ENCODE measurements at regions not wholly inside any gene's neighbourhood (a gene's known extent, or its start where the extent isn't known, plus 50 kb on each side); places are given as distances from the start of the nearest gene placed in this dataset.
A peak's percentile ranks its signal among the peaks of the same experiment; 100 is the strongest.

DNA sequence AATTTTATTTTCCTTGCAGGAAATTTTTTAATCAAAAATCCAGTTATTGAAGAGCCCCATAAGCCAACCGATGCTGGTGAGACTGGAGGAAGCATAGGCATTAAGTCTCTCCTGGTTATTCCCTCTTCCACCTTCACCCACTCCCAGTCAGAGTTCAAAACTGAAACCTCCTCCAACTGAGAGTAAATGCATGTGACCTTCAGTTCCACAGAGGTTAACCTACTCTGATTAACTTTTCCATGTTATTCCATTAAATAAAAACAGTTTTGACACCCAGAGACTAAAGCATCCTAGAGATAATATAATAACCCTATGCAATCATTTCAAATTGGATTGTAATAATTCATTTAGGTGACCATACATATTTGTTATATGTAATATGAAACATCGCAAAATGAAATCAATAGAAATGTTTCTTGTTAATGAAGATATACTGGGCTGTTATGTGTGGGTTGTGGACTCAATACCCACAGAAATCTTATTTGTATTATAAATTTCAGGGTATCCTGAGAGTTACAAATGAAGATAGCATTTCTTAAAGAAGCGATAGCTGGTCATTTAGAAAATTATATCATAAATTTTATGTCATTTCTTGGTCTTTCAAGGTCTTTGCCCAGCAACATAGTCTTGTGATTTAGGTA lies 376.5 kb downstream of the SETD4 start:
- no peak for DNase-seq

DNA sequence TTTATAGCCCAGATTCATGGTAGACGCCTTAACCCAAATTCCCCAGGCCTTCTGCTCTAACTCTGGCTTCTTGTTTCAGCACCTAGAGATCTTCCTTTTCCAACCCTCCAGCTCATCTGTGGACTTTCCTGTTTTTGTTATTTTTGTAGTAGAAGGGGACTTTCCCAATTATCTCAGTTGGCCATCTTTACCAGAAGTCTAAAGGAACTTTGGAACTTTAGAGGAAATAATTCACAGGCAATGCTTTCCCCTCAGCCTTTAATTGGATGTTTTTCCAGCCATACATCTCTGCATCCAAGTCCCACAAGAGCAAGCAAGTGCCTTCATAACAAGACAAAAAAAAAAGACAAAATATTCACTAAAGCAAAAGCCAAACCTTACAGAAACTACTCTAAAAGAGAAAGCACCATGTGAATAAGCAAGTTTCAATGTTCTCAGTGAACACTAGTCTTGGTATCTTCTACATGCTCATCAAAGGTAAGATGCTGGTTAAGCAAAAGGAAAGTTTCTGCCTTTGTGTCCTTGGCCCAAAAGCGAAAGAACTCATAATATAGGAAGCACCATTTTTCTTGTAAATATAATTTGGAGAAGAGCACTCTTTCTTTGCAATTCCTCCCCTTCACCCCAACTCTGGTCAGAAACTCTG lies 377.3 kb downstream of the SETD4 start:
- DNase-seq = no peak

- no peak for DNase-seq
These were observed 378.4 kb downstream of the SETD4 start for GRCh38 chr21:35681946-35682345.

GRCh38 chr21:35679076-35679475 lies 381.2 kb downstream of the SETD4 start:
- no peak for DNase-seq

GRCh38 chr21:35678393-35678792 lies 381.9 kb downstream of the SETD4 start:
- no peak for DNase-seq

GRCh38 chr21:35677298-35677841 lies 383.0 kb downstream of the SETD4 start:
- DNase-seq = no peak

DNA sequence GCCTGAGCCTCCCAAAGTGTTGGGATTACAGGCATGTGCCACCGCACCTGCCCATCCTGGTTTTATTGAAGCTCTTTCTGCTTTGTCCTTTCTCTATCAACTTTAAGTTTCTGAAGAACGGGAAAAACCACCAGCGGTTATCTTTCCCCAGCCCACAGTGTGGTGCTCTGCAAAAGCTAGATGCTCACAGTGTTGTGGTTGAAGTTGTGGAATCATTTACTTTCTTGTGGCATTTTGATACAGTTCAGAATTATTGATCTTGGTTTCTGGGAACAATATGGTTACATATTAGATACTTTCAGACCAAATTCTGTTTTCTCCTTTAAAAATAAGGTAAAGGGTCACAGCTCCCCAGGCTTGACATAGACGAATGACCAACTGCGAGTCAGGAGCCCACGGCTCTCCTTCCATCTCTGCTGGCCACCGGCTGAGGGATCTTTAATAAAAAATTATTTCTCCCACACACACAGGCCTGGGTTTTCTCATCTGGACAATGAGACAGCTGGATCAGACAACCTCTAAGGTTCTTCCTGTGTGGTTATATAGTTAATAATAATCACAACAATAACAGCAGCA lies 385.3 kb downstream of the SETD4 start:
- DNase-seq = no peak

DNA sequence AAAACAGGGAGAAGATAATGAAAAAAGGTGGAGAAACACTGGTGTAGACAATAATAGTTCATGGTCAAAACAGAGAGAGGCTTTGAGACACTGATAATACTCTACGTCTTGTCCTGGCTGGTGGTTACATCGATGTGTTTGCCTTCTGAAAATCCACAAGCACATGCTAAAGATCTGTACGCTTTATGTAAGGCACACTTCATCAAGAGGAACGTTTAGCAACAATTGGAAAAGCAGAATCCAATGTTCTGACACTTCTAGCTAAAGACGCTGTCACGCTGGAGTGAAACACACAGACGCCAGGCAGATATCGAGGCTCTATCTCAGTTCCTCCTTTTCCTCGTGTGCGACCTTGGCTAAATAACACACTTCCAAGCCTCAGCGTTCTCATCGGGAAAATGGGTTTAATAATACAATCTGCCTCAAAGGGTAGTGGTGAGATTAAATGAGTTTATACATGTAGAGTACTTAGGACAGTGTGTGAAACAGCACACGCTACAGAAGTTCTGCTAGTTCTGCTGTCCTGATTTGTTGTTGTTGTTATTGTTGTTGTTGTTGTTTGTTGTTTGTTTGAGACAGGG lies 386.1 kb downstream of the SETD4 start:
- no peak for DNase-seq

DNA sequence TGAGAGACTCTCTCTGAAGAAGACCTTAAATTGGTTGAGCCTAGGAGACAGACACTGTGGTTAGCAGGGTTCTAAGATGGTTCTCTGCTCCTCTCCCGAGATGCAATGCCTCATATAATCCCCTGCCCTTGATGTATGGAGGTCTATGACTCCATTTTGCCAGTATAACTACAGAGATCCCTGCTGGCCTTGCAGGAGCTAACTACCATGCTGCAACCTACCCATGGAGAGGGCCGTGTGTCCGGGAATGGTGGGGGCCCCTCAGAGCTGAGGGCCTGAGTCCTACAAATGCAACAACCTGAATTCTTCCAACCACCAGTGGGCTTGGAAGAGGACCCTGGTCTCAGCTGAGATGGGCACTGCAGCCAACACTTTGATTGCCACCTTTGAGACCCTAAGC lies 388.0 kb downstream of the SETD4 start:
- no peak for DNase-seq

GRCh38 chr21:35664683-35665082 lies 395.6 kb downstream of the SETD4 start:
- DNase-seq = peak in 3 of 4 experiments; percentile 6 to 19 (median 17)

DNA sequence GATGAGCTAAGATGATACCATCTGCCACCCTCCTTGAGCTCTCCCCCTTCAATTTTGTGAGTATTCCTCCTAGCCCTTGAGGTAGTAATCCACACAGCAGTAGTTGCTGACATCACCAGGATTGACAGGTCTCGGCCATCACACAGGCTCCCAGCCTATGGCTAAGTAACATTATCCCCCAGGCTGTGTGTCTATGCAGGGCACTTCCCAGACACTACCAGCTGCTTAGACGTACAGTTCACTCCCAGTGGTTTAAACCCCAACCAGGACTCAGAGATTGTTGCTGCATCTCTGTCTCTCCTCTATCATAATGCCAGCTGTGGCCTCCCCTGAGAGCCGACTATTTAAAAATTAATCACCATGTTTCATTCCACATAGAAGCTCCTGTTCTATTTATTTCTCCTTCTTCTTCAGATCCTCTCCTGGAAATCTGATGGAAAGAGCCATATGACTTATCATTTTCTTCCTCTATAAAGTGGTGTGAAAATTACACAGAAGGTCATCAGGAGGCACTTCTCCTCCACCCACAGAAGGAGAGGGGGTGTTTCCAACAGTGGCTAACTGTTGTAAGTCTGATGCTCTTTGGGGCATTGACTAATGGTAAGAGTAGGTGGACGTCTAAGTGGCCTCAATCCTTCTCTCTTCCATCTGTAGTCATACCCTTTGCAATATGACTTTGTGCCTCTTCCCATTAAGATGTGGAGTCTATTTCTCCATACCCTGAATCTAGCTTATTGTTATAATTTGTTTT lies 396.3 kb downstream of the SETD4 start:
- peak; percentile 67 to 91 (median 82) for DNase-seq

GRCh38 chr21:35658242-35658641 lies 402.1 kb downstream of the SETD4 start:
- peak; percentile 72 to 87 (median 82) for DNase-seq

DNA sequence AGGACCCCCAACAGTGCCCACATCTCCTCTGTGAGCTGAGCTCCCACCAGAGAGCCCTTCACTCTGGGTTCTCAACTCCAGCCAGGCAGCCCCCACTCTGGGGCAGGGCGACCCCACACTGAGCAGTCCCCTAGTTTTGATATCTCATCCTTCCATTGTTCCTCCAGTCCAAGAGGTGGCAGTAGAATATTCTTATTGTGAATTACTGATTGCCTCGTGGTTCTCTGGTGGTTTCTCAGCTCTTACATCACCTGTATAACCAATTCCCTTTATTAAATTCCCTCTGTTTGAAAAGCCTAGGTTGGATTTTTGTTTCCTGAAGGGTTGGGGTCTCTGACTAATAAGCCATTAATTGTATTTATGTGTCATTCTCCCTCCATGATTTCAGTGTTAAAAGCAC lies 407.5 kb downstream of the SETD4 start:
- DNase-seq = peak in 2 of 4 experiments; percentile 22 to 31

DNA sequence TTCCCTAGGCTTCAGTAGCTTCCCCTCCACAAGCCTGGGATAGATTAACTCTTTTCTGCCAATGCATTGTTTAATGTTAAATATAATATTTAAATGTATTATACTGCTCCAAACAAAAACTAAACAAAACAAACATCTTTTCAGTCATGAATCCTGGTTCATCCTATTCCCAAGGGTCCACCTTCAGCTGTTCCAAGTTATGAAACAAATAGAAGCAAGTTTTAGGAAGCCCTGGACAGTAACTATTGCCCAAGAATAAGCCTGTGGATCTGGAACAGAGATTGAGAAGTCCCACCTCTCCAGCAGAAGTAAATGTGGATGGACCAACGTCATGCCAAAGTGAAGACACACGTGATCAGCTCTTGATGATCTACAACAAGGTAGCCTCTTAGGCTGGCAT lies 408.1 kb downstream of the SETD4 start:
- no peak for DNase-seq

- DNase-seq = no peak
These were observed 409.1 kb downstream of the SETD4 start for GRCh38 chr21:35651196-35651595.

GRCh38 chr21:35649186-35649585 lies 411.1 kb downstream of the SETD4 start:
- no peak for DNase-seq

GRCh38 chr21:35648512-35648911 lies 411.8 kb downstream of the SETD4 start:
- DNase-seq = no peak

DNA sequence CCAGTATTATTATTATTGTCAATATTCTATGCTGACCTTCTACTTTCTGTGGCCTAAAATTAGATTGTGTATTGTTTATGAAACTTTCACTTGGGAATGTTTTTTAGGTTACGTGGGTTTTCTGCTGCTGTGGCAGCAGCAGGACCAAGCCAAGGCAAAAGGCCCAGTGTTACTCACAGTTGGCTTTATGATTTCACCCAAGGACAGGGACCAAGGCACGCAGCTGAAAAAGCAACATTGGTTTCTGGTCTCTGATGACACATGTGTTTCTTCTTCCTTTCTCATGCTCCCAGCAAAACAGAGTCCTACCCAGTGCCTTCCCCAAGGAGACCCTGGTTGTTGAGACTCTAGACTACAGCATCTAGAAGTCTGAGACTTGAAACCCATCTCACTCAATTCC lies 413.7 kb downstream of the SETD4 start:
- no peak for DNase-seq

GRCh38 chr21:35645991-35646390 lies 414.3 kb downstream of the SETD4 start:
- DNase-seq = peak in 3 of 4 experiments; percentile 14 to 35 (median 14)

- DNase-seq = no peak
These were observed 415.8 kb downstream of the SETD4 start for GRCh38 chr21:35644523-35644922.

GRCh38 chr21:35643176-35643575 lies 417.1 kb downstream of the SETD4 start:
- no peak for DNase-seq

GRCh38 chr21:35641271-35642016 lies 418.9 kb downstream of the SETD4 start:
- no peak for DNase-seq
